Hepatocyte (in vitro differentiated cells): ENCODE measurements at regions not wholly inside any gene's neighbourhood (a gene's known extent, or its start where the extent isn't known, plus 50 kb on each side); places are given as distances from the start of the nearest gene placed in this dataset.

Source experiments
- CTCF ChIP-seq: fragments of 200-600 bp; sonication (generic); IDR thresholded peaks from 2 replicates; pipeline ENCODE4 v1.5.1; 2016; ENCODE audit warnings: antibody characterized with exemption, mild to moderate bottlenecking; ENCODE audit not compliant: poor library complexity
- EZH2 ChIP-seq: fragments of 200-600 bp; sonication (generic); IDR thresholded peaks from 2 replicates; pipeline ENCODE4 v1.6.1; 2016; ENCODE audit warnings: antibody characterized with exemption, mild to moderate bottlenecking, borderline replicate concordance

GRCh38 chr5:123287881-123288280, 135.3 kb downstream of the CEP120 start:
- no peak for TF ChIP-seq CTCF
- TF ChIP-seq EZH2 = no peak
